GM12878 (cell line): ENCODE measurements at regions not wholly inside any gene's neighbourhood (a gene's known extent, or its start where the extent isn't known, plus 50 kb on each side); places are given as distances from the start of the nearest gene placed in this dataset.

Experiments used
- BACH1 ChIP-seq: fragments of 450-650 bp; IDR thresholded peaks from 2 replicates; pipeline ENCODE4 v1.6.1; 2017; ENCODE audit warnings: mild to moderate bottlenecking, borderline replicate concordance
- BMI1 ChIP-seq: fragments of 450-650 bp; IDR thresholded peaks from 2 replicates; pipeline ENCODE4 v1.6.1; 2016; ENCODE audit warnings: mild to moderate bottlenecking, moderate library complexity, borderline replicate concordance
- CBX3 ChIP-seq: fragments of 200-600 bp; sonication (generic); IDR thresholded peaks from 2 replicates; pipeline ENCODE4 v1.6.1; 2016; ENCODE audit warnings: low read depth, borderline replicate concordance
- CHD2 ChIP-seq: IDR thresholded peaks from 2 replicates; pipeline ENCODE4 v1.6.1; 2011; ENCODE audit warnings: low read depth, low read length, improper control_type of control experiment, borderline replicate concordance
- CHD4 ChIP-seq: fragments of 200-600 bp; sonication (generic); IDR thresholded peaks from 2 replicates; pipeline ENCODE4 v1.6.1; 2016; ENCODE audit warnings: mild to moderate bottlenecking
- ETV6 ChIP-seq, 2 experiments: fragments of 450-650 bp in 1 of 2; IDR thresholded peaks in 1 of 2; conservative IDR thresholded peaks in 1 of 2; 2 replicates each; pipeline ENCODE4 v1.6.1; 2014; ENCODE audit warnings: antibody characterized with exemption in 1 of 2, borderline replicate concordance in 1 of 2, low read depth in 1 of 2, mild to moderate bottlenecking in 1 of 2, moderate library complexity in 1 of 2
- HDAC6 ChIP-seq: fragments of 200-600 bp; sonication (generic); IDR thresholded peaks from one replicate; pipeline ENCODE4 v1.8.0; 2017; ENCODE audit warnings: antibody characterized with exemption; ENCODE audit not compliant: unreplicated experiment
- JUND ChIP-seq: IDR thresholded peaks from 2 replicates; pipeline ENCODE4 v1.6.1; 2012; ENCODE audit warnings: low read depth, mild to moderate bottlenecking, low read length, improper control_type of control experiment, moderate library complexity
- KAT2A ChIP-seq: conservative IDR thresholded peaks from 2 replicates; pipeline ENCODE4 v1.6.1; 2011; ENCODE audit warnings: low read depth, low read length; ENCODE audit not compliant: control insufficient read depth
- NFIC ChIP-seq: IDR thresholded peaks from 2 replicates; pipeline ENCODE4 v1.6.1; 2012; ENCODE audit warnings: low read depth, mild to moderate bottlenecking, inconsistent platforms, low read length, moderate library complexity
- NR2C2 ChIP-seq: IDR thresholded peaks from 2 replicates; pipeline ENCODE4 v1.6.1; 2011; ENCODE audit warnings: borderline replicate concordance, low read depth; ENCODE audit not compliant: control insufficient read depth, insufficient read length
- NRF1 ChIP-seq: conservative IDR thresholded peaks from 2 replicates; pipeline ENCODE4 v1.6.1; 2011; ENCODE audit warnings: mild to moderate bottlenecking, low read depth, low read length, improper control_type of control experiment
- PML ChIP-seq: IDR thresholded peaks from 2 replicates; pipeline ENCODE4 v1.6.1; 2012; ENCODE audit warnings: low read length, inconsistent platforms
- SPI1 ChIP-seq: IDR thresholded peaks from 2 replicates; pipeline ENCODE4 v1.6.1; 2011; ENCODE audit warnings: low read depth, mild to moderate bottlenecking, low read length, moderate library complexity, borderline replicate concordance; ENCODE audit not compliant: insufficient read depth
- ZNF207 ChIP-seq: fragments of 450-650 bp; IDR thresholded peaks from 2 replicates; pipeline ENCODE4 v1.6.1; 2014; ENCODE audit warnings: antibody characterized with exemption, mild to moderate bottlenecking, borderline replicate concordance
- ZNF384 ChIP-seq: IDR thresholded peaks from 2 replicates; pipeline ENCODE4 v1.6.1; 2012; ENCODE audit warnings: low read depth, mild to moderate bottlenecking, low read length, improper control_type of control experiment, borderline replicate concordance
- ZNF622 ChIP-seq: fragments of 450-650 bp; IDR thresholded peaks from 2 replicates; pipeline ENCODE4 v1.6.1; 2017; ENCODE audit warnings: mild to moderate bottlenecking, inconsistent platforms
- TF ChIP-seq, protein P1 (sequence below): fragments of 450-650 bp; formaldehyde crosslinking; IDR thresholded peaks from 2 replicates; pipeline ENCODE4 v1.4.0; 2020; ENCODE audit warnings: mild to moderate bottlenecking, moderate library complexity
- TF ChIP-seq, protein P2 (sequence below): fragments of 450-650 bp; IDR thresholded peaks from 2 replicates; pipeline ENCODE4 v1.6.1; 2016; ENCODE audit warnings: mild to moderate bottlenecking
- TF ChIP-seq, protein P3 (sequence below): fragments of 450-650 bp; conservative IDR thresholded peaks from 2 replicates; pipeline ENCODE4 v1.6.1; 2017; ENCODE audit warnings: mild to moderate bottlenecking, moderate library complexity
- TF ChIP-seq, protein P4 (sequence below), 3 experiments: IDR thresholded peaks in 2 of 3; conservative IDR thresholded peaks in 1 of 3; 2 replicates each; pipeline ENCODE4 v1.5.1; 2011; ENCODE audit warnings: low read depth in 3 of 3, low read length in 3 of 3, mild to moderate bottlenecking in 3 of 3, control low read depth in 2 of 3, moderate library complexity in 2 of 3, inconsistent platforms in 1 of 3, mixed read lengths in 1 of 3; ENCODE audit not compliant: control insufficient read depth in 2 of 3, insufficient read depth in 1 of 3; ENCODE audit errors: extremely low read depth in 1 of 3

DNA sequence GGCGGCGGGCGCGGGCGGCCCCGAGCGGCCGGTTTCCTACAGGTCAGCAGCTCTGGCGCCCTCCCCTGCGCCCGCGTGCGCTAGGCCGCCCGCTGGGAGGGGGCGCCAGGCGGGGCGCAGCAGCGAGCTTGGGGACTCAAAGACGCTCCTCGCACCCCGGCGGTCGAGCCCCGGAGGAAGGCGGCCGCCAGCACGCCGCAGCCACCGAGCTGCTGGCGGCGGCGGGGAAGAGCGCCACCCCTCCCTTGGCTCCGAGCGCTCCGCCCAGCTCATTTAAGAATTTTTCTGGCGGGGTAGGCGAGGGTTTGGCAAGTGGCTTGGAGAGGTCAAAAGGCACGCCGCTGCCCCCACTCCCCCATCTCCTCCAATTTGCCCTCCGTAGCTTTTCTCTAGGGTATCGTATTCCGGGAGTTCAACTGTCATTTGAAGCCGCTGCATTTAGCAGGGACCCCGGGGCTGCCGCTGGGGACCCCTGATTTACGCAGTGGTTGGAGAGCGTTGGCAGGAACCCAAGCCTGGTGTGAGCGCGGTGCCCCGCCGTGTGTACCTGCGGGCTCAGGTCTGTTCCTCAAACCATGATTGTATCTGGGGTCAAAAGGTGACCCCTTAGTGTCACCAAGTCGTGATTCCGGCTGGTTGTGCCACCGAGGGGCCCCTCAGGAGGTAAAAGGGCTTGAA lies 59.5 kb upstream of the GSE1 start (continued):
- TF ChIP-seq, protein P1, sequence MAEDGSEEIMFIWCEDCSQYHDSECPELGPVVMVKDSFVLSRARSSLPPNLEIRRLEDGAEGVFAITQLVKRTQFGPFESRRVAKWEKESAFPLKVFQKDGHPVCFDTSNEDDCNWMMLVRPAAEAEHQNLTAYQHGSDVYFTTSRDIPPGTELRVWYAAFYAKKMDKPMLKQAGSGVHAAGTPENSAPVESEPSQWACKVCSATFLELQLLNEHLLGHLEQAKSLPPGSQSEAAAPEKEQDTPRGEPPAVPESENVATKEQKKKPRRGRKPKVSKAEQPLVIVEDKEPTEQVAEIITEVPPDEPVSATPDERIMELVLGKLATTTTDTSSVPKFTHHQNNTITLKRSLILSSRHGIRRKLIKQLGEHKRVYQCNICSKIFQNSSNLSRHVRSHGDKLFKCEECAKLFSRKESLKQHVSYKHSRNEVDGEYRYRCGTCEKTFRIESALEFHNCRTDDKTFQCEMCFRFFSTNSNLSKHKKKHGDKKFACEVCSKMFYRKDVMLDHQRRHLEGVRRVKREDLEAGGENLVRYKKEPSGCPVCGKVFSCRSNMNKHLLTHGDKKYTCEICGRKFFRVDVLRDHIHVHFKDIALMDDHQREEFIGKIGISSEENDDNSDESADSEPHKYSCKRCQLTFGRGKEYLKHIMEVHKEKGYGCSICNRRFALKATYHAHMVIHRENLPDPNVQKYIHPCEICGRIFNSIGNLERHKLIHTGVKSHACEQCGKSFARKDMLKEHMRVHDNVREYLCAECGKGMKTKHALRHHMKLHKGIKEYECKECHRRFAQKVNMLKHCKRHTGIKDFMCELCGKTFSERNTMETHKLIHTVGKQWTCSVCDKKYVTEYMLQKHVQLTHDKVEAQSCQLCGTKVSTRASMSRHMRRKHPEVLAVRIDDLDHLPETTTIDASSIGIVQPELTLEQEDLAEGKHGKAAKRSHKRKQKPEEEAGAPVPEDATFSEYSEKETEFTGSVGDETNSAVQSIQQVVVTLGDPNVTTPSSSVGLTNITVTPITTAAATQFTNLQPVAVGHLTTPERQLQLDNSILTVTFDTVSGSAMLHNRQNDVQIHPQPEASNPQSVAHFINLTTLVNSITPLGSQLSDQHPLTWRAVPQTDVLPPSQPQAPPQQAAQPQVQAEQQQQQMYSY: no peak
- TF ChIP-seq NFIC (no peak), NR2C2 (no peak), NRF1 (no peak), BMI1 (no peak), BACH1 (peak; percentile 63; the same call in 1 of the 2 replicates), KAT2A (no peak), JUND (no peak), HDAC6 (peak; percentile 73), SPI1 (no peak), ZNF622 (no peak), CHD2 (no peak), CHD4 (no peak), ZNF384 (no peak), PML (no peak), ETV6 (conservative IDR thresholded peaks at IDR 0.05 in 1 of 2, IDR thresholded peaks at IDR 0.05 in 1 of 2; ENCODE audit: borderline replicate concordance in 1 of 2, low read depth in 1 of 2) (no peak), CBX3 (no peak), ZNF207 (peak; percentile 21; the same call in 1 of the 2 replicates)
- TF ChIP-seq, protein P2, sequence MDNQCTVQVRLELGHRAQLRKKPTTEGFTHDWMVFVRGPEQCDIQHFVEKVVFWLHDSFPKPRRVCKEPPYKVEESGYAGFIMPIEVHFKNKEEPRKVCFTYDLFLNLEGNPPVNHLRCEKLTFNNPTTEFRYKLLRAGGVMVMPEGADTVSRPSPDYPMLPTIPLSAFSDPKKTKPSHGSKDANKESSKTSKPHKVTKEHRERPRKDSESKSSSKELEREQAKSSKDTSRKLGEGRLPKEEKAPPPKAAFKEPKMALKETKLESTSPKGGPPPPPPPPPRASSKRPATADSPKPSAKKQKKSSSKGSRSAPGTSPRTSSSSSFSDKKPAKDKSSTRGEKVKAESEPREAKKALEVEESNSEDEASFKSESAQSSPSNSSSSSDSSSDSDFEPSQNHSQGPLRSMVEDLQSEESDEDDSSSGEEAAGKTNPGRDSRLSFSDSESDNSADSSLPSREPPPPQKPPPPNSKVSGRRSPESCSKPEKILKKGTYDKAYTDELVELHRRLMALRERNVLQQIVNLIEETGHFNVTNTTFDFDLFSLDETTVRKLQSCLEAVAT: no peak
- TF ChIP-seq, protein P3, sequence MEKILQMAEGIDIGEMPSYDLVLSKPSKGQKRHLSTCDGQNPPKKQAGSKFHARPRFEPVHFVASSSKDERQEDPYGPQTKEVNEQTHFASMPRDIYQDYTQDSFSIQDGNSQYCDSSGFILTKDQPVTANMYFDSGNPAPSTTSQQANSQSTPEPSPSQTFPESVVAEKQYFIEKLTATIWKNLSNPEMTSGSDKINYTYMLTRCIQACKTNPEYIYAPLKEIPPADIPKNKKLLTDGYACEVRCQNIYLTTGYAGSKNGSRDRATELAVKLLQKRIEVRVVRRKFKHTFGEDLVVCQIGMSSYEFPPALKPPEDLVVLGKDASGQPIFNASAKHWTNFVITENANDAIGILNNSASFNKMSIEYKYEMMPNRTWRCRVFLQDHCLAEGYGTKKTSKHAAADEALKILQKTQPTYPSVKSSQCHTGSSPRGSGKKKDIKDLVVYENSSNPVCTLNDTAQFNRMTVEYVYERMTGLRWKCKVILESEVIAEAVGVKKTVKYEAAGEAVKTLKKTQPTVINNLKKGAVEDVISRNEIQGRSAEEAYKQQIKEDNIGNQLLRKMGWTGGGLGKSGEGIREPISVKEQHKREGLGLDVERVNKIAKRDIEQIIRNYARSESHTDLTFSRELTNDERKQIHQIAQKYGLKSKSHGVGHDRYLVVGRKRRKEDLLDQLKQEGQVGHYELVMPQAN: peak; percentile 72
- TF ChIP-seq, protein P4, sequence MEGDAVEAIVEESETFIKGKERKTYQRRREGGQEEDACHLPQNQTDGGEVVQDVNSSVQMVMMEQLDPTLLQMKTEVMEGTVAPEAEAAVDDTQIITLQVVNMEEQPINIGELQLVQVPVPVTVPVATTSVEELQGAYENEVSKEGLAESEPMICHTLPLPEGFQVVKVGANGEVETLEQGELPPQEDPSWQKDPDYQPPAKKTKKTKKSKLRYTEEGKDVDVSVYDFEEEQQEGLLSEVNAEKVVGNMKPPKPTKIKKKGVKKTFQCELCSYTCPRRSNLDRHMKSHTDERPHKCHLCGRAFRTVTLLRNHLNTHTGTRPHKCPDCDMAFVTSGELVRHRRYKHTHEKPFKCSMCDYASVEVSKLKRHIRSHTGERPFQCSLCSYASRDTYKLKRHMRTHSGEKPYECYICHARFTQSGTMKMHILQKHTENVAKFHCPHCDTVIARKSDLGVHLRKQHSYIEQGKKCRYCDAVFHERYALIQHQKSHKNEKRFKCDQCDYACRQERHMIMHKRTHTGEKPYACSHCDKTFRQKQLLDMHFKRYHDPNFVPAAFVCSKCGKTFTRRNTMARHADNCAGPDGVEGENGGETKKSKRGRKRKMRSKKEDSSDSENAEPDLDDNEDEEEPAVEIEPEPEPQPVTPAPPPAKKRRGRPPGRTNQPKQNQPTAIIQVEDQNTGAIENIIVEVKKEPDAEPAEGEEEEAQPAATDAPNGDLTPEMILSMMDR (IDR thresholded peaks at IDR 0.05 in 2 of 3, conservative IDR thresholded peaks at IDR 0.05 in 1 of 3; ENCODE audit: control insufficient read depth in 2 of 3, extremely low read depth in 1 of 3, insufficient read depth in 1 of 3, low read depth in 3 of 3, low read length in 3 of 3): peak in 2 of 3 experiments; percentile 19 to 45; a peak in 3 of 6 replicates
